GM21390 (cell line): ENCODE measurements at regions not wholly inside any gene's neighbourhood (a gene's known extent, or its start where the extent isn't known, plus 50 kb on each side); places are given as distances from the start of the nearest gene placed in this dataset.

Experiments used
- ATAC-seq: cut with Tn5 transposase; IDR thresholded peaks from one replicate; pipeline ENCODE4 v1.9.1; 2021; ENCODE audit not compliant: unreplicated experiment

DNA sequence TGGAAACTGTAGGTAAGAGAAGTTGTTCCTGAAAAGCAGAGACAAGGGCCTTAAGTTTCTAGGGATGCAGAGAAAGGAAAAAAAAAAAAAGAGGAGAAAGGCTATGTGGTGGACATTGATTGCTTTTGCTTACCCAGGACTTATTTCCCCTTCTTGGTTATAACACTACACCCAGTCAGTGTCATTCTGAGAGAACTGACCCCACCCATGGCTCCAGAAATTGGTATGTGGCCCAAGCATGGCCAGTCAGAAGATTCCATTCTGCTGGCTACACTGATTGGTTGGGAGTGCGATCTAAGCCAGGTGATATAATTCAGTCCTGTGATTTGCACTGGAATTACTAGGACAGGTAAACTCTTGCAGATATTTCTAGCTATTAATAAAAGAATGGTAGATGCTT, 62.2 kb upstream of the EXOC4 start:
- no peak for ATAC-seq

DNA sequence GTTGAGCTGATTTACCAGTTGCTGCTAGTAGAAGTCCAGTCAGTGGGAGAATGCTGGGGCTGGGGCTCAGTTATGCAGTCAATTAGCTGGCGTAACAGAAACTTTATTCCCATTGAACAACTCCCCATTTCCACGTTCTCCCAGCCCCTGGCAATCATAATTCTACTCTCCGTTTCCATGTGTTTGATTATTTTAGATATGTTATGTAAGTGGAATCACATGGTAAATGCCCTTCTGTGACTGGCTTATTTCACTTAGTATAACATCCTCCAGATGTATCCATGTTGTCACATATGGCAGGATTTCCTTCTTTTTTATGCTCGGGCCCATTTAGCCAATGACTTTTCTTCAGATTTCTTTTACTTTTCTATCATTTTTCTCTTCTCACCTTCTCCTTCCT, 61.1 kb upstream of the EXOC4 start:
- no peak for ATAC-seq

DNA sequence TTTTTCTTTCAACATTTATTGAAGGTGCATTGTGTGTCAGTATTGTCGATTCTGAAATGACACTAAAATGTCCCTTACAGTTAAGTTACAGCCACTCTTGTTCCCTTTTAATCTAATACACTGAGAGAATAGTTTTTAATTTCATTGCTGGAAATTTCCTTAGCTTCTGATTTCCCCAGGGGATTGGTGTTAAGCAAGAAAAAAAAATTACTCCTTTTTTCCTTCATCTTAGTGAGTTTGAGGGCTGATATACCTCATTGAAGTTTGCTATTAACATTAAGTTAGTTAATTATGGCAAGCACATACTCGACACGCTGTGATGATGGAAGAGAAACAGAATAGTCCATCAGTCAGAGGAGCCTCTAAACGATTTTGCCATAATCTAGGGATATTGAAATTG, 57.0 kb upstream of the EXOC4 start:
- no peak for ATAC-seq

DNA sequence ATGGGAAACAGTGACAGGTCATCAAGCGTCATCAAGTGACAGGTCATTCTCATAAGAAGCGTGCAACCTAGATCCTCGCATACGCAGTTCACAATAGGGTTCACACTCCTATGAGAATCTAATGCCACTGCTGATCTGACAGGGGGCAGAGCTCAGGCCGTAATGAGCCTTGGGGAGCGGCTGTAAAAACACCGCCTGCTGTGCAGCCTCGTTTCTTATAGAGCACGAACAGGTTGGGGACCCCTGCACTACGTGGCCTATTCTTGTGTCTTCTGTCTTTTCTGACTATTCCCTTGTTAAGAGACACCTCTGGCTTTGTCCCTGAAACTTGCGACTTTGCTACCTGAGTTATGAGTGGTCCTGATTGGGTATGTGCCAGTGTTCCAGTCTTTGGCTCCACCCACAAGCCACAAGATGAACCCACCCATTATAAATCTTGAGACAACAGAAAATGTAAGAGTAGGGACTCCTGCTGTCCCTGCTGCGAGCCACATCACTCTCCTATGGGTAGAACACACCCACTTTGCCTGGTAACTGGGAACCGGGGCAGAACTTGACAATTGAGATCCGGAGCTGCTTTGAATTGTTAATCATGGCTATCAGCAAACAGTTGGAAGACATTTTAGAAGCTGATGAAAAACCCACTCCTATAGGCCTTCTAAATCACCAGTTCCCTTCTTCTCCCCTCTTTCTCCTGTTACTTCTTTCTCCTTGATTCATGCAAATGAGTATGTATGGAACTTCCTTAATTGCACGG, 55.8 kb upstream of the EXOC4 start:
- ATAC-seq, result no peak

DNA sequence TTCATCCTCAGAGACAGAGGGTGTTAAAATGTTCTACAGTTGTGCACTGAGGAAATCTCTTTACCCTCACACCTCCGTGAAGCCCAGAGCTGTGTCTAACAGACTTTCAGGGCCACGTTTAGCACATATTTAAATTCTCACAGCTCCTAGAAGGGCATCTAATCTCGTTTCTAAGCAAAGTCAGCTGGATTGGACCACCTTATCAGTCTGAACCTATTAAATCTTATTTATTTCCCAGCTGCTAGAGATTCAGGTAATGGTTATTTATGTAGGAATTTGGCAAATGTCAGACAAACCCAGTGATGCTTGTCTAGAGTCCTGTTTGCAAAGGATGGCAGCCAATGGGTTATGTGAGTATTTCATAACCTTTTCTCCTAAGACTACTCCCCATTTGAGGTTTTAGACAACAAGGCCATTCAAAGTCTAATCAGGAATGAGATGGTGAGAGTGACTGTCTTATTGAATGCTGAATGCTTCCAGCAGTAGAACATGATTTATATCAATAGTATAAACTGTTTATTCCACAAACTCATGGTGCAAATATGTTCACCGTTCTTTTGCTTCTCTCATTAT, 54.8 kb upstream of the EXOC4 start:
- no peak for ATAC-seq

DNA sequence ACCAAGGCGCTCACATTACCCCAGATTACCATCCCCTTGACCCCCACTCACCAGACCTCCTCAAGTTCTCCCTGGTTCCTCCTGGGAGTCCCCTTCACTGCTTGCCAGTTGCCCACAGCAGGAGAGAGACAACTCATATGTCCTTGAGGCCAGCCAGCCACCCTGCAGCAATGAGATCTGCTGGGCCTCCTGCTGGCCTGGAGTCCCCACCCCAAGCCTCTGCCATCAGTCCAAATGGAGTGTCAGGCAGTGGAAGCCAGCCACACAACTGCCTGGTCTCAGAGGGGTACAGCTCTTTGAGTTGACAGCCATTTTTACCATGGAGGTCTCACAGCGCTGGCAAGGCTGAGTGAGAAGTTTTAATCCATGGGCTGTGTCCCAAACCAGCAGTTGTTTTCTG, 53.0 kb upstream of the EXOC4 start:
- ATAC-seq, result no peak

DNA sequence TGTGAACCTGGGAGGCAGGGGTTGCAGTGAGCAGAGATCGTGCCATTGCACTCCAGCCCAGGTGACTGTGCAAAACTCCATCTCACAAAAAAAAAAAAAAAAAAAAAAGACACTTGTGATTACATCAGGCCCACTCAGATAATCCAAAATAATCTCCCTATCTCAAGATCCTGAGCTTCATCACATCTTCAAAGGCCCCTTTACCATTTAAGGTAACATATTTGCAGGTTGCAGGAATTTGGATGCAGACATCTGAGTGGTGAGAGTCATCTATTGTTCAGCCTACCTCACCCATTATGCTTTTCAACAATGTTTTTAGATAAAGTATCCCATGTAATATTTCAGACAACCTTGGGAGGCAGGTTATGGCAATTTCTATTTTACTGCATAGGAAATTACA, 51.4 kb upstream of the EXOC4 start:
- no peak for ATAC-seq

DNA sequence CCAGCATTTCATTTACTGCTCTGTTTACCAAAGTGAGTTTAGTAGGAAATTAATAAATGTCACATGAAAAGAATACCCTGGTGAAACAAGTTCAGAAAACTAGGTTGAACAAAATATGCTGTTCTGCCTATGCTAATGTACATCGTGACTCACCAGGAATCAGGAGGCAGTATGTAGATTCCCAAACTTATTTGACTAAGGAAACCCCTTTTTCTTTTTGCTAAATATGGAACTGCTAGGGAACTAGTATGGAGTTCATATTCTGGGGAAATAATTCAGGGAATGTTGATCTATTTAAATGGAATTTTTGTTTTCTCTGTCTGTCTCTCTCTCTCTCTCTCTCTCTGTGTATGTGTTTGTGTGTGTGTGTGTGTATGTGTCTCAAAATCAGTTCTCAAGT, 49.9 kb upstream of the EXOC4 start:
- no peak for ATAC-seq
